ENCODE measurements at regions not wholly inside any gene's neighbourhood (a gene's known extent, or its start where the extent isn't known, plus 50 kb on each side); places are given as distances from the start of the nearest gene placed in this dataset.

- no peaks in the 10 kb centered on the region for H4K20me1 ChIP-seq (ENCODE audit: low read depth, low read length)
- H3K9me3 ChIP-seq (ENCODE audit: insufficient read depth, low read length): peaks cover 8% of the 10 kb centered on the region; the same call in 1 of the 2 replicates
- no peaks in the 10 kb centered on the region for H3F3A ChIP-seq (ENCODE audit: insufficient read depth)
- no peaks in the 10 kb centered on the region for H3K79me2 ChIP-seq (ENCODE audit: insufficient read depth, low read length)
- no peak overlapping the region for H3K4me2 ChIP-seq (ENCODE audit: low read depth, low read length, poor library complexity, severe bottlenecking)
- no peak overlapping the region for H3K27ac ChIP-seq (ENCODE audit: low read depth, low read length)
- no peak overlapping the region for H3K9ac ChIP-seq (ENCODE audit: low read length)
- TF ChIP-seq EZH2phosphoT487 (conservative IDR thresholded peaks at IDR 0.05; ENCODE audit: low read length): no peak
- TF ChIP-seq CTCF (IDR thresholded peaks at IDR 0.05; ENCODE audit: insufficient read depth, low read length, poor library complexity, severe bottlenecking): no peak
- no peak overlapping the region for H2AFZ ChIP-seq (ENCODE audit: low read depth, low read length, severe bottlenecking)
- H3K36me3 ChIP-seq (ENCODE audit: low read length): no peaks in the 10 kb centered on the region
- H3K4me3 ChIP-seq (ENCODE audit: insufficient read depth, low read length, poor library complexity, severe bottlenecking): no peak overlapping the region
- H3K27me3 ChIP-seq (ENCODE audit: low read length): no peaks in the 10 kb centered on the region
- no peaks in the 10 kb centered on the region for H3K9me2 ChIP-seq (replicated peaks; ENCODE audit: insufficient read depth, low read length)
Measured at GRCh38 chr12:127178463-127178862, 1088.5 kb upstream of the TMEM132C start.

GRCh38 chr12:127179176-127179575 lies 1087.8 kb upstream of the TMEM132C start:
- Histone ChIP-seq H4K20me1 (ENCODE audit: low read depth, low read length) (no peaks in the 10 kb centered on the region), H3K4me3 (ENCODE audit: insufficient read depth, low read length, poor library complexity, severe bottlenecking) (no peak overlapping the region), H3K4me2 (ENCODE audit: low read depth, low read length, poor library complexity, severe bottlenecking) (no peak overlapping the region), H3K27ac (ENCODE audit: low read depth, low read length) (no peak overlapping the region), H3K9me3 (ENCODE audit: insufficient read depth, low read length) (peaks cover 8% of the 10 kb centered on the region; the same call in 1 of the 2 replicates), H3K27me3 (ENCODE audit: low read length) (no peaks in the 10 kb centered on the region), H3F3A (ENCODE audit: insufficient read depth) (no peaks in the 10 kb centered on the region), H3K9me2 (replicated peaks; ENCODE audit: insufficient read depth, low read length) (no peaks in the 10 kb centered on the region), H2AFZ (ENCODE audit: low read depth, low read length, severe bottlenecking) (no peak overlapping the region), H3K36me3 (ENCODE audit: low read length) (no peaks in the 10 kb centered on the region), H3K9ac (ENCODE audit: low read length) (no peak overlapping the region), H3K79me2 (ENCODE audit: insufficient read depth, low read length) (no peaks in the 10 kb centered on the region)
- TF ChIP-seq CTCF (IDR thresholded peaks at IDR 0.05; ENCODE audit: insufficient read depth, low read length, poor library complexity, severe bottlenecking) (no peak), EZH2phosphoT487 (conservative IDR thresholded peaks at IDR 0.05; ENCODE audit: low read length) (no peak)

GRCh38 chr12:127182018-127182417 lies 1085.0 kb upstream of the TMEM132C start:
- Histone ChIP-seq H3K9ac (ENCODE audit: low read length) (no peak overlapping the region), H3K4me3 (ENCODE audit: insufficient read depth, low read length, poor library complexity, severe bottlenecking) (no peak overlapping the region), H2AFZ (ENCODE audit: low read depth, low read length, severe bottlenecking) (no peak overlapping the region), H3F3A (ENCODE audit: insufficient read depth) (no peaks in the 10 kb centered on the region), H3K9me2 (replicated peaks; ENCODE audit: insufficient read depth, low read length) (no peaks in the 10 kb centered on the region), H3K4me2 (ENCODE audit: low read depth, low read length, poor library complexity, severe bottlenecking) (no peak overlapping the region), H3K27me3 (ENCODE audit: low read length) (no peaks in the 10 kb centered on the region), H3K79me2 (ENCODE audit: insufficient read depth, low read length) (no peaks in the 10 kb centered on the region), H3K27ac (ENCODE audit: low read depth, low read length) (no peak overlapping the region), H3K36me3 (ENCODE audit: low read length) (no peaks in the 10 kb centered on the region), H3K9me3 (ENCODE audit: insufficient read depth, low read length) (peaks cover under 1% of the 10 kb centered on the region; the same call in 1 of the 2 replicates), H4K20me1 (ENCODE audit: low read depth, low read length) (no peaks in the 10 kb centered on the region)
- no peak for TF ChIP-seq CTCF (IDR thresholded peaks at IDR 0.05; ENCODE audit: insufficient read depth, low read length, poor library complexity, severe bottlenecking)
- TF ChIP-seq EZH2phosphoT487 (conservative IDR thresholded peaks at IDR 0.05; ENCODE audit: low read length): no peak
